H1 (cell line): ENCODE measurements at regions not wholly inside any gene's neighbourhood (a gene's known extent, or its start where the extent isn't known, plus 50 kb on each side); places are given as distances from the start of the nearest gene placed in this dataset.

ENCODE experiments used
- CTCF ChIA-PET: fragments of 300-600 bp; sonication (Branson Sonifier 250); formaldehyde crosslinking; loops from one replicate; lab custom pipeline; 2021; ENCODE audit not compliant: partially characterized antibody; lab: Charles Lee
- POLR2A ChIA-PET: fragments of 300-600 bp; sonication (Branson Sonifier 250); formaldehyde crosslinking; loops from one replicate; lab custom pipeline; 2021; ENCODE audit warnings: inconsistent platforms; ENCODE audit not compliant: partially characterized antibody; lab: Charles Lee
- DNase-seq, 2 experiments: peaks; one replicate each; pipeline versions ENCODE4 v3.0.0 to v3.0.0-alpha.2; 2010 to 2022; ENCODE audit warnings: low spot score in 2 of 2, low read depth in 1 of 2, mixed read lengths in 1 of 2
- FAIRE-seq: peaks from 2 replicates; lab custom pipeline; 2011; peaks lifted over from hg19 to GRCh38; lab: Jason Lieb, UNC
- H2AFZ ChIP-seq: 2 replicates; pipeline ENCODE4 v1.8.1; 2012; ENCODE audit warnings: low read length, inconsistent platforms
- H2AK5ac ChIP-seq: 2 replicates; pipeline ENCODE4 v1.6.1; 2013; ENCODE audit warnings: low read depth, low read length
- H2BK120ac ChIP-seq: replicated peaks from 2 replicates; pipeline ENCODE3; 2013; ENCODE audit warnings: low read depth, low read length, inconsistent platforms
- H2BK12ac ChIP-seq: 2 replicates; pipeline ENCODE4 v1.6.1; 2013; ENCODE audit warnings: low read depth, low read length
- H2BK15ac ChIP-seq: 2 replicates; pipeline ENCODE4 v1.6.1; 2013; ENCODE audit warnings: low read length
- H2BK20ac ChIP-seq: 2 replicates; pipeline ENCODE4 v1.6.1; 2013; ENCODE audit warnings: low read length
- H2BK5ac ChIP-seq: 2 replicates; pipeline ENCODE4 v1.6.1; 2013; ENCODE audit warnings: low read depth, low read length
- H3K14ac ChIP-seq: 2 replicates; pipeline ENCODE4 v1.6.1; 2013; ENCODE audit warnings: inconsistent platforms; ENCODE audit not compliant: insufficient read length
- H3K18ac ChIP-seq: 2 replicates; pipeline ENCODE4 v1.6.1; 2013; ENCODE audit warnings: low read length; ENCODE audit errors: extremely low read depth
- H3K23ac ChIP-seq: 2 replicates; pipeline ENCODE4 v1.6.1; 2013; ENCODE audit warnings: inconsistent platforms; ENCODE audit not compliant: insufficient read length
- H3K23me2 ChIP-seq: 2 replicates; pipeline ENCODE4 v1.6.1; 2013; ENCODE audit warnings: low read depth, low read length
- H3K27ac ChIP-seq: 2 replicates; pipeline ENCODE4 v1.6.1; 2011; ENCODE audit warnings: low read depth, low read length, inconsistent platforms
- H3K27me3 ChIP-seq, 4 experiments: replicated peaks in 1 of 4; 1 replicate in 1 of 4; 2 replicates in 3 of 4; pipeline versions ENCODE4 v1.6.1 to v1.8.1; 2011 to 2013; ENCODE audit warnings: low read length in 3 of 4, mild to moderate bottlenecking in 3 of 4, inconsistent platforms in 2 of 4, mixed read lengths in 2 of 4, moderate library complexity in 1 of 4; ENCODE audit not compliant: control insufficient read depth in 3 of 4, insufficient read depth in 3 of 4; ENCODE audit errors: extremely low read depth in 1 of 4
- H3K36me3 ChIP-seq, 4 experiments: 2 replicates each; pipeline versions ENCODE4 v1.6.1 to v1.8.1; 2011 to 2013; ENCODE audit warnings: mild to moderate bottlenecking in 4 of 4, low read length in 3 of 4, moderate library complexity in 2 of 4, control low read depth in 1 of 4, inconsistent platforms in 1 of 4; ENCODE audit not compliant: insufficient read depth in 4 of 4, control insufficient read depth in 2 of 4
- H3K4ac ChIP-seq: replicated peaks from 2 replicates; pipeline ENCODE3; 2013; ENCODE audit warnings: low read length, low read depth, mixed read lengths, inconsistent platforms; ENCODE audit not compliant: insufficient read length
- H3K4me1 ChIP-seq, 4 experiments: replicated peaks in 1 of 4; 1 replicate in 1 of 4; 2 replicates in 3 of 4; pipeline versions ENCODE4 v1.6.1 to v1.8.1; 2011 to 2013; ENCODE audit warnings: low read length in 3 of 4, inconsistent platforms in 2 of 4, mixed read lengths in 1 of 4; ENCODE audit not compliant: insufficient read depth in 4 of 4, control insufficient read depth in 3 of 4
- H3K4me2 ChIP-seq, 2 experiments: 2 replicates each; pipeline versions ENCODE4 v1.6.1 to v1.8.1; 2011 to 2013; ENCODE audit warnings: low read depth in 2 of 2, low read length in 2 of 2, control low read depth in 1 of 2, inconsistent platforms in 1 of 2, mild to moderate bottlenecking in 1 of 2; ENCODE audit not compliant: insufficient read depth in 1 of 2
- H3K4me3 ChIP-seq, 4 experiments: fragments of 200-600, 300-600 bp in 1 of 4; sonication (generic), shearing (Covaris generic), sonication (Bioruptor Twin) in 1 of 4; 2 replicates each; pipeline versions ENCODE4 v1.5.1 to v1.8.1; 2011 to 2016; ENCODE audit warnings: low read length in 4 of 4, low read depth in 3 of 4, control low read depth in 2 of 4, inconsistent platforms in 2 of 4, mild to moderate bottlenecking in 2 of 4, mixed read lengths in 1 of 4, moderate library complexity in 1 of 4; ENCODE audit not compliant: insufficient read depth in 2 of 4; ENCODE audit errors: extremely low read depth in 1 of 4
- H3K56ac ChIP-seq: replicated peaks from 2 replicates; pipeline ENCODE3; 2013; ENCODE audit warnings: low read depth, mild to moderate bottlenecking, mixed read lengths, low read length, inconsistent platforms; ENCODE audit not compliant: insufficient read length
- H3K79me1 ChIP-seq: 2 replicates; pipeline ENCODE4 v1.6.1; 2013; ENCODE audit warnings: low read depth, low read length, control low read depth
- H3K79me2 ChIP-seq, 2 experiments: 2 replicates each; pipeline versions ENCODE4 v1.6.1 to v1.8.1; 2012 to 2013; ENCODE audit warnings: low read length in 2 of 2, mild to moderate bottlenecking in 2 of 2, inconsistent platforms in 1 of 2; ENCODE audit not compliant: insufficient read depth in 2 of 2, control insufficient read depth in 1 of 2
- H3K9ac ChIP-seq, 4 experiments: replicated peaks in 1 of 4; 1 replicate in 1 of 4; 2 replicates in 3 of 4; pipeline versions ENCODE4 v1.6.1 to v1.8.1; 2011 to 2013; ENCODE audit warnings: low read depth in 3 of 4, low read length in 3 of 4, control low read depth in 2 of 4, mild to moderate bottlenecking in 2 of 4, moderate library complexity in 2 of 4, inconsistent platforms in 1 of 4; ENCODE audit errors: extremely low read depth in 1 of 4
- H3K9me3 ChIP-seq, 2 experiments: 2 replicates each; pipeline versions ENCODE4 v1.6.1 to v1.8.1; 2012 to 2013; ENCODE audit warnings: mild to moderate bottlenecking in 2 of 2, moderate library complexity in 2 of 2, control low read depth in 1 of 2, inconsistent platforms in 1 of 2, low read depth in 1 of 2, low read length in 1 of 2, mixed read lengths in 1 of 2; ENCODE audit not compliant: insufficient read depth in 2 of 2
- H4K20me1 ChIP-seq, 2 experiments: replicated peaks in 1 of 2; 2 replicates each; pipeline versions ENCODE3 to v1.8.1; 2011 to 2013; ENCODE audit warnings: inconsistent platforms in 2 of 2, low read length in 2 of 2, mild to moderate bottlenecking in 1 of 2; ENCODE audit not compliant: insufficient read depth in 2 of 2, control insufficient read depth in 1 of 2
- H4K5ac ChIP-seq: 2 replicates; pipeline ENCODE4 v1.6.1; 2013; ENCODE audit warnings: low read length, low read depth, mixed read lengths, inconsistent platforms; ENCODE audit not compliant: insufficient read length
- H4K8ac ChIP-seq: 2 replicates; pipeline ENCODE4 v1.8.0; 2013; ENCODE audit warnings: mild to moderate bottlenecking, moderate library complexity, low read length, inconsistent platforms; ENCODE audit not compliant: insufficient read depth; ENCODE audit errors: extremely low read depth
- H4K91ac ChIP-seq: replicated peaks from 2 replicates; pipeline ENCODE3; 2013; ENCODE audit warnings: low read length, mixed read lengths, inconsistent platforms; ENCODE audit not compliant: insufficient read length
- BCL11A ChIP-seq, 2 experiments: IDR thresholded peaks; one replicate each; pipeline ENCODE4 v1.6.1; 2011; ENCODE audit warnings: low read depth in 2 of 2, low read length in 2 of 2, mild to moderate bottlenecking in 2 of 2
- CREB1 ChIP-seq: IDR thresholded peaks from 2 replicates; pipeline ENCODE4 v1.6.1; 2012; ENCODE audit warnings: inconsistent platforms
- KDM4A ChIP-seq: IDR thresholded peaks from one replicate; pipeline ENCODE4 v1.7.1; 2012; ENCODE audit warnings: low read depth, mild to moderate bottlenecking, moderate library complexity, low read length, inconsistent platforms; ENCODE audit not compliant: severe bottlenecking
- KDM5A ChIP-seq: fragments of 200-600 bp; IDR thresholded peaks from 2 replicates; pipeline ENCODE4 v1.7.1; 2012; ENCODE audit warnings: mild to moderate bottlenecking, low read length, inconsistent platforms, mixed read lengths
- TAF1 ChIP-seq: IDR thresholded peaks from 2 replicates; pipeline ENCODE4 v1.6.1; 2011; ENCODE audit warnings: mild to moderate bottlenecking, low read depth, low read length
- WGBS, 2 experiments: shearing (Covaris generic) in 1 of 2; methylation state at CpG; one replicate each; pipeline versions ENCODE4 v1.1.6 to v1.1.7; 2013 to 2015; ENCODE audit warnings: low lambda C conversion rate in 2 of 2, mixed read lengths in 2 of 2, inconsistent platforms in 1 of 2, low coverage in 1 of 2, missing lambda C conversion rate in 1 of 2; ENCODE audit not compliant: insufficient replicate concordance in 2 of 2, insufficient coverage in 1 of 2, insufficient read length in 1 of 2; ENCODE audit errors: extremely low coverage in 1 of 2, missing lambda C conversion rate in 1 of 2; 5-methylcytosine and 5-hydroxymethylcytosine counted together

DNA sequence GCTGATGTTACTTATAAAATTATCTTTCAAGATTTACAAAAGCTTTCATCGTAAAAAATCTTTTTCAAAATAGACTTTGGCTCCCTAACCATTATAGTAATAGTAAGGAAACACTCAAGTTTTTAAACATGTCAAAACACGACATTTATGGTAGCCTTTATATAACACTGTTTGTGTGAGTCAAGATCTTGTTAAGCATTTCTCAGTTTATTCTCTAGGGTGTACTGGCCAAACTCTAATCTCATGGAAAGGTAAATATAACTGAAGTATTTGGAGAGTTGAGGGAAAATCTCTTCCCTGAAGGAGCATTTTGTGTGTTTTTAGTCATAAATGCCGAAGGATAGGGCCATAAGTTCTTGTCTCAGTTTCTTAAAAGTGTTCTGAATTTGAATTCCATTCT is 790.9 kb upstream of the NCAM2 start:
- POLR2A ChIA-PET, result no interaction called here
- H4K20me1 ChIP-seq, result no peaks in the 10 kb centered on the region

More for the DNA sequence above, 790.9 kb upstream of the NCAM2 start:
- H3K36me3 ChIP-seq, result no peaks in the 10 kb centered on the region
- H3K27ac ChIP-seq, result no peak overlapping the region
- DNase-seq (no peak), FAIRE-seq (no peak)
- H3K4me3 ChIP-seq, result no peak overlapping the region
- no peak overlapping the region for H2BK15ac ChIP-seq
- TF ChIP-seq KDM5A, result no peak
- no peak for TF ChIP-seq CREB1
- TF ChIP-seq BCL11A (IDR thresholded peaks at IDR 0.05; ENCODE audit: low read depth in 2 of 2, low read length in 2 of 2), result no peak
- no peak for TF ChIP-seq KDM4A
- TF ChIP-seq TAF1, result no peak
- H3K9ac ChIP-seq, result no peak overlapping the region
- no peaks in the 10 kb centered on the region for H3K79me1 ChIP-seq
- no peak overlapping the region for H2AFZ ChIP-seq
- no peak overlapping the region for H2BK120ac ChIP-seq
- no peak overlapping the region for H3K56ac ChIP-seq
- no peak overlapping the region for H2AK5ac ChIP-seq
- H3K23me2 ChIP-seq, result no peaks in the 10 kb centered on the region
- H2BK20ac ChIP-seq, result no peak overlapping the region
- no peak overlapping the region for H4K8ac ChIP-seq
- no peak overlapping the region for H3K14ac ChIP-seq
- H4K5ac ChIP-seq, result no peak overlapping the region
- no peak overlapping the region for H3K4ac ChIP-seq
- no peaks in the 10 kb centered on the region for H3K9me3 ChIP-seq
- no peak overlapping the region for H2BK5ac ChIP-seq
- H3K27me3 ChIP-seq, result no peaks in the 10 kb centered on the region
- no peaks in the 10 kb centered on the region for H3K4me1 ChIP-seq
- 94% methylated on average over 3 of the region's 3 CpGs; no CpG with 5 or more reads in 1 of the 2 experiments for WGBS, 2 experiments
- no peak overlapping the region for H2BK12ac ChIP-seq
- H3K18ac ChIP-seq, result no peak overlapping the region
- H4K91ac ChIP-seq, result no peak overlapping the region
- CTCF ChIA-PET, result no interaction called here
- H3K79me2 ChIP-seq, result no peaks in the 10 kb centered on the region
- H3K4me2 ChIP-seq, result no peak overlapping the region
- no peak overlapping the region for H3K23ac ChIP-seq
